GM12874 (cell line): ENCODE measurements at regions not wholly inside any gene's neighbourhood (a gene's known extent, or its start where the extent isn't known, plus 50 kb on each side); places are given as distances from the start of the nearest gene placed in this dataset.

Experiments used
- TF ChIP-seq, protein P1 (sequence below): IDR thresholded peaks from 2 replicates; pipeline ENCODE4 v1.5.1; 2011; ENCODE audit warnings: low read depth, mild to moderate bottlenecking, control low read depth, low read length, moderate library complexity; ENCODE audit not compliant: insufficient read depth

DNA sequence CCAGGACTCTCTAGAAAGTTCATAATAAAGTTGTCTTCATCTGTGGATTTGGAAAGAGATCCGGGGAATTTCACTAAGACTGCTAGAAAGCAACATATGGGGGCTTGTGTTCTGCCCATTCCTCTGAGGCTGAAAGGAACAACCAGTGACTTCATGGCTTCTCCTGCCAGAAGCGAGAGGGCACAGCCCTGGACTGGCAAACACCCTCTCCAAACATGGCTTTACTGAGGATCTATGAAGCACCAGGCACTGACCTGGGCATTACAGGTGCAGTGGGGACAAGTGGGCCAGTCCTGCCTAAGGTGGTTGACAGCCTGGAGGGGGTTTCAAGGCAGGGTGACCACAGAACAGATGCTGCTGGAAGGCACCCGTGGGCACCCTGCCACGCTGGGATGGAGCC is 185.8 kb upstream of the GPR26 start:
- TF ChIP-seq, protein P1, sequence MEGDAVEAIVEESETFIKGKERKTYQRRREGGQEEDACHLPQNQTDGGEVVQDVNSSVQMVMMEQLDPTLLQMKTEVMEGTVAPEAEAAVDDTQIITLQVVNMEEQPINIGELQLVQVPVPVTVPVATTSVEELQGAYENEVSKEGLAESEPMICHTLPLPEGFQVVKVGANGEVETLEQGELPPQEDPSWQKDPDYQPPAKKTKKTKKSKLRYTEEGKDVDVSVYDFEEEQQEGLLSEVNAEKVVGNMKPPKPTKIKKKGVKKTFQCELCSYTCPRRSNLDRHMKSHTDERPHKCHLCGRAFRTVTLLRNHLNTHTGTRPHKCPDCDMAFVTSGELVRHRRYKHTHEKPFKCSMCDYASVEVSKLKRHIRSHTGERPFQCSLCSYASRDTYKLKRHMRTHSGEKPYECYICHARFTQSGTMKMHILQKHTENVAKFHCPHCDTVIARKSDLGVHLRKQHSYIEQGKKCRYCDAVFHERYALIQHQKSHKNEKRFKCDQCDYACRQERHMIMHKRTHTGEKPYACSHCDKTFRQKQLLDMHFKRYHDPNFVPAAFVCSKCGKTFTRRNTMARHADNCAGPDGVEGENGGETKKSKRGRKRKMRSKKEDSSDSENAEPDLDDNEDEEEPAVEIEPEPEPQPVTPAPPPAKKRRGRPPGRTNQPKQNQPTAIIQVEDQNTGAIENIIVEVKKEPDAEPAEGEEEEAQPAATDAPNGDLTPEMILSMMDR = no peak

DNA sequence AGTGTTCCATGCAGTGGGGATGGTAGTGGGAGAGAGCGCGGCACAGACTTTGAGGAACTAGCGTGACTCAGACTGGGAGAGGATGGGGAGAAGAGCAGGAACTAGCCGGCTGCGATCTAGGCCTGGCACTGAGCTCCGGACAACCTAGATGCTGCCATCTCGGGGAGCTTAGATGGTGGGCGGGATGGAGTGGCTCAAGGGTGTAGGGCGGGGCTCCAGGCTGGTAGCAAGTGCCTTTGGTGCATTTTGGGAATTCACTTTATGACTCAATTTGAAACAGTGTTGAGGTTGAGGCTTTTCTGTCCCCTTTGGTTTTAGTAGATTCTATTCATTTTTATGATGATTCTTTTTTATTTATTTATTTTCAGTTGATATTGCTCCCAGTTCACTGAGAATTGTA is 185.3 kb upstream of the GPR26 start:
- TF ChIP-seq, protein P1 = no peak

DNA sequence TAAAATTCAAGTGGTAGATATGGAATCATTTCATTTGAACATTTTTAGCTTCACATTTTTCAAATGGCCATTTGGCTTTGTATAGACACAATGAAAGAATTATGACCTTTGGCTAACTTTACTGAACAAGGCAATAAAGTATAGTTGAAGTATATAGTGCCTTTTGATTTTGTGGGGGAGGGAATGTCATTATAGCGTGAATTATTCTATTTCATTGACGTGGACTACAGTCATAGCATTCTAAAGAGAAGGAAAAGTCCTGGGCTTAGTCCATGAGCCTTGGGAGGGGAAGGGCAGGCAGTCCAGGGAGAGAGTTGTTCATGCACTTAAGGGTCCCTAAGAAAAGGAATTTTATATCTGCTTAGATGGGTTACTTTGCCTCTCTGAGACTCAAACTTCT is 181.4 kb upstream of the GPR26 start:
- TF ChIP-seq, protein P1 = no peak

DNA sequence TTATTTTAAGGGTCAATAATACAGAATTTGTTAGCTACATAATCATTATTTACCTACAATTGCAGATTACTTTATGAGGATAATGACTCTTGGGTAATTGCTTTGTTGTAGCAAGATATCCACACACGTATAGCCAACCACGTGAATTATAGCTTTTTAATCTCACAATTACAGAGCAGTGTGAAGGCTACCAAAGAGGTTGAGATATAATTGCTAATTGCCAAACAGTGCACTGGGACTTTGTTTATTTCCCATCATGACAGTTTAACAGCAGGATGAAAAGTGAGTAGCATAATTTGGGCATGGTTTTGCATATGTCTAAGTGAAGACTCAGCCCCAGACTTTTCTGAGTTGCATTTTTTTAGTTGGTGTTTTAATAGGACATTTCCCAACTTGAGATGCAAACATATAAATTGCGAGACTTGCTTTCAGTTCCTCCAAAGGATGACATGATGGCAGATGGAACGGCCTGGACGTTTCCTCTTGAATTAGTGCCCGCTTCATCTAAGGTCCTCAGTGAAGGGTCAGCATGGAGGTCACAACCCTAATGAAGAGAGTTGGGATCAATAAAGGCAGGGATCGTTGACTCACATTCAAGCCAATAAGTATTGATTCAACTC is 180.7 kb upstream of the GPR26 start:
- TF ChIP-seq, protein P1 = no peak

DNA sequence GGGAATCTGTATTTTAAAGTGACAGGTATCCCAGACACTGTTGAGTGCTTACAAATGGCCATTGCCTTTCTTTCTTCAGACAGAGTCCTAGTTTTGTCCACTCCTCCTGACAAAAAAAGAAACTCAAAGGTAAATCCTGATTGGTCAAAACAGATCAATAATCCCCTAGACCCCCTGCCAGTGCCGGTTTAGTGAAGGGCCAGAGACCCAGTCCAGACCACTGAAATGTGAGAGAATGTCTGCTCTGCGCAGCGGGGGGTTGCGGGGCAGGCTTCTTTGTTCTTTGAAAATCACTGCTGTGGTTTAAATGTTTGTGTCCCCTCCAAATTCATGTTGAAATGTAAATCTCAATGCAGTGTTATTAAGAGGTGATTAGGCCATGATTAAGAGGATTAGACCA is 177.7 kb upstream of the GPR26 start:
- TF ChIP-seq, protein P1 = no peak

DNA sequence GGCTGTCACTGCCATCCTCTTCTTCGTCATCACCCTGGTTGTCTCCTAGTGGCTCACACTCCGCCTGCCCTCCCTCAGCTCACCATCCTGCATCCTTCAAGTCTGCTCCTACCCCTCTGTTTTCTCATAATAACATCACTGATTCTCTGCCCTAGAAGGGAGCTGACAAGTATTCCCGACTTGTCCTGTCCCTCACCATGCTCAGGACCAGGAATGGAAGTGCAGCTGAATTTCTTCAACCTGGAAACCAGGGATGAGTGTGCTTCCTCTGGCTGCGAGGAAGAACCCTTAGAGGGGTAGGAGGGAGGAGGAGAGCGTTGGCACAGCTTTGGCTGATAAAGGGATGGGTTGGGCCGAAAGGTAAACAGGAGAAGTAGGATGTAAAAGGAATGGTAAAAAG is 174.8 kb upstream of the GPR26 start:
- TF ChIP-seq, protein P1 = no peak

DNA sequence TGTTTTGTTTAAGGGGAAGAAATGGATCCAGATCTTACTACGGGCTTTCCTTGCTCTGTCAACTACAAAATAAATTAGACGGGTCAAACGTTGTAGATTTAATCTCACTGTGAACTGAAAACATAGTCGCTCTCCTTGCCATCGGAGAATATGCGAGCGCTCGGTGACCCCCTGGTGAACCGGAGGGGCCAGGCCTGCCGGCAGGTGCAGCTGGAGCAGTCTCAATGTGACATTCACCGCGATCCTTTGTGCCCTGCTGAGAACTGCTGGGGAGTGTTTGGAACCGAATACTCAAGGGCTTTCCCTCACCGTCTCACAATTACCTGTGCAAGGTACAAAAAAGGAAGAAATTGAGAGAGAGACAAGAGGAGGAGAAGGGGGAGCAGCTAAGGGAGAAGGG is 174.1 kb upstream of the GPR26 start:
- TF ChIP-seq, protein P1 = no peak

DNA sequence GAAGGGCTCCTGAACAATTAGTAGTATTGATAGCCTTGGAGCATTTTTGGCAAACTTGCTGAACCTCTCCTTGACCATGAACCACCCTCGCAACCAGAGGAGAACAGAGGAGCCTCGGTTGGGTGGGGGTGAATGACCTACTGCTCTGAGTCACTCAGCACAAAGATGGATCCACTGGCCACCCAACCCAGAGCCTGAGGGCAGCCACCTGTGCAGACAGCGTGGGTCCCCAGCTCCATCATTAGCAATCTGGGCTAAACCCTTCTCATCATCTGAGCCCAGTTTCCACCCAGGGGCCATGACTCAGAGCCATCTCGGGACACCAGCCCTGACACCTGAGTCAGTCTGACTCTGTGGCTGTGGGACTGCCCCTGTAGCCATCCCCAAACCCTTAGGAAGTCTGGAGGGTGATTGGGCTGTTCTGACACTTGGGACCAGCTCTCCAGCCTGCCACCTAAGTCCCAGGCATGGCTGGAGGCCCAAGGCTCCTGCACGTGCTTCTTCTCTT is 171.8 kb upstream of the GPR26 start:
- TF ChIP-seq, protein P1 = no peak
